GM19023 (cell line): ENCODE measurements at regions not wholly inside any gene's neighbourhood (a gene's known extent, or its start where the extent isn't known, plus 50 kb on each side); places are given as distances from the start of the nearest gene placed in this dataset.

Experiments used
- ATAC-seq: cut with Tn5 transposase; IDR thresholded peaks from one replicate; pipeline ENCODE4 v1.9.1; 2021; ENCODE audit warnings: mild to moderate bottlenecking, moderate library complexity; ENCODE audit not compliant: unreplicated experiment

GRCh38 chr12:41983394-41983793 is 161.3 kb downstream of the GXYLT1 start:
- ATAC-seq: no peak

- ATAC-seq: no peak
These were observed 162.9 kb downstream of the GXYLT1 start for GRCh38 chr12:41981758-41982157.

DNA sequence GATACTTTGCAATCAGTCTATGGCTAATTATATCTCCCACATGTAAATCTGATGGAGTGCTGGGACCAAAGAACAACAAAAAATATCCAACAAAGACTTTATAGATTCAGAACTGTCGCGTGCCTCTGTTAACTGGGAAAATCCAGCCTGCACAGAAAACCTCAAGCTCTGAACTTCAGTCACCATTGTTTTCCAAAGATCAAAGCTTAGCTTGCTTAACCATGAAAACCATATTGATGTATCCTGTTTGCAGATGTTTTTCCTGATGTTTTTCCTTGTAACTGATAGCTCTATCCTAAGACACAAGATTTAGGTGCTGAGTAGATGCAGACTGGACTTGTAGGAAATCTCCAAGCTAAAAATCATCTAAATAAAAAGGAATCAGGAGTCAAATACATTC is 163.7 kb downstream of the GXYLT1 start:
- no peak for ATAC-seq

DNA sequence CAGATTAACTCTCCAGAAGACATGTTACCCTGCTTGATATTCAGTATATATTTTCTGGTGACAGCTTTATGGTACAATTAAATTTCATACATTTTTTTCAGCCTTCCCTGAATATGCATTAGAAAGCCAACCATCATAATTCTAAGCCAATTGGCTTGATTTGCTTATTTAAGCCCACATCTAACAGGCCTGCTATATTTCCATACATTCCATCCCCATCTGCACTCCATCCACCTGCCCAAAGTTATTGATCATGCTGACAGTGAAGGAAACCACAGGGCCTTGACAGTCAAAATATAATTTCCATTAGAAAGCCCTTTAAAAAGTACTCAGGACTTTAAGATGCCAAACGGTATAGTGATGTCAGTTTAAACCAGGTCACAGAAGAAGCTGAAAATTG is 164.3 kb downstream of the GXYLT1 start:
- ATAC-seq: no peak

- ATAC-seq: no peak
These were observed 165.1 kb downstream of the GXYLT1 start for GRCh38 chr12:41979574-41979973.

- ATAC-seq: no peak
These were observed 172.1 kb downstream of the GXYLT1 start for GRCh38 chr12:41972598-41972997.

- no peak for ATAC-seq
These were observed 172.5 kb downstream of the GXYLT1 start for GRCh38 chr12:41972196-41972595.

DNA sequence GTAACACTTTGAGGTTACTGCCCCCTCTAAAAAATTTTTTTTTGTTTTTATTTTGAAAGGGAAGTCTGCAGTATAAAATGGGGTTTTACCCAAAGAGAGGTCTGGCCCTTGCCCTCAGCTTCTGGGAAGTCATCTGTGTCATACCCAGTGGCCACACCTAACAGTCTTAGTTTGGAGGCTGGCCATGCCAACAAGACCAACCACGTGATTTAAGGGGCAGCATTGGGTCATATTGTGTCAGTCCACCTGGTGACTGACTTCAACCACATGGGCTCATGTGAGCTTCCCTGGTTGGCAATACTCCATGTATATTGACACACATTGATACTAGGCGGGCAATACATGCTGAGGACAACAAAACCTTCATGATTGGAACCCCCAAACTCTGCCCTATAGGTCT is 173.9 kb downstream of the GXYLT1 start:
- no peak for ATAC-seq

DNA sequence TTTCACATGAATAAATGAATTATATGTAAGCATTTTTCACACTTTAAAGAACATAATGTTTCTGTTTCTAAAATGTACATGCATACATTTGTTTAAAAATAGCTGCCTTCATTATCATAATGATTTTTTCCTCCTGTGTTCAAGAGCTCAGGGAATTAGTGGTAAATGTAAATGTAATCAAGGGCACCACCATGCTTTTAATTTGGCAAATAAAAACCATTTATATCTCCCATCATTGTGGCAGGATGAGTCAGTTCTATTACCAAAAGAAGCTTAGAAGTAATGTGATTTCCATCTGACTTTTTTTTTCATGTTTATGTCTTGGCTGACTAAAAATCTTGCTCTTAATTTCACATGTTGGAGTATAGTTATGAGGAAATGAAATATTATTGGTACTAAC is 176.1 kb downstream of the GXYLT1 start:
- no peak for ATAC-seq

DNA sequence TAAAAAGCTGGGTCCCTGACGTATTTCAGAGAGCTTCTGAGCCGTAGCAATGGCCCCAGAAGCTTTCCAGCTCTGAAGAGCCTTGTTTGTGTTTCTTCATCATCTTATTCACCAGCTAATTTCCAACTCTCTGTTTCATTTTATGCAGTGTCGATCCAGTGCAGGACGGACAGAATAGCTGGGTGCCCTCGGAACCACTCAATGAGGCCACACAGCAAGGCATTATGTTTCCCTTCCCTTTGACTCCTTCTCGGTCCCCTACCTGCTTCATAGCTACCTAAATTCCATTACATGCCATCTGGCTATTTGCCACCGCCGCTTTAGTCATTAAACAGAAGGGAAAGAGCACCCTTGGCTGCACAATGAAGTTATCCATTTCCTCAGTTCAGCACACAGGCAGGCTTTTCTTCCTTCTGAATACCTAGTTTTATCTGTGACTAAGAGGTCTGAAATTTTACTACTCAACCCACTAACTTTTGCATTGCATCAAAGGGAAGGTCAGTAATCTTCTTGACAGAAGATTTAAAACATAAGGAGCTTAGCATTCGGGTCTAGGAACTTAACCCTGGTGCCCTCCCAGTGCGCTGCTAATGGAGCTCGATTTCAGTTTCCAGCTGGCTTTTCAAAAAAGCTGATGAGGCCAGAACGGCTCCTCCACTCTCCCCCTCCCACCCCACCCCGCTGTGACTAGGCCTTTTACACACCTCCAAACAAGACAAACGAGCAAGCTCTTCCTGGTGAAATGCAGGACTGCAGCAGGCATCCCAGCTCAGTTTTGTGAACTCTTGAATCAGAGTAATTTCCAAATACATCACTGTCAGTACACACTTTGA is 176.8 kb downstream of the GXYLT1 start:
- no peak for ATAC-seq

GRCh38 chr12:41966916-41967315 is 177.8 kb downstream of the GXYLT1 start:
- no peak for ATAC-seq

GRCh38 chr12:41966001-41966400 is 178.7 kb downstream of the GXYLT1 start:
- ATAC-seq: no peak

DNA sequence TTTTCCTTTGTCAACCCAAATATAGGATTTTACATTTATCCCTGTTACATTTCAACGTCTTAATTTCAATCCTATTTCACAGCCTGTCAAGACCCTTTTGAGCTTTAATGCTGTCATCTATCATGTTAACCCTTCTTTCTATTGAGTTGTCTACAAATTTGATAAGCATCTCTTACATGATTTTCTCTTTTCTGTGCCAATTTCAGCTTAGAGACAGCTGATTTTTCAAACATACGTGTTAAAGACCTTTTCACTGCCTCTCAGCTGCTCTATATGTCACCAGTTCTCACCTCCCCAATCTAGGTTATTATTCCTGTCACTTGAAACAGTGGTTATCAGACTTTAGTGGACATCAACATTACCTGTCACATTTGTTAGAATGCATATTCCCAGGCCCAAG is 181.3 kb downstream of the GXYLT1 start:
- no peak for ATAC-seq

- ATAC-seq: no peak
These were observed 182.5 kb downstream of the GXYLT1 start for GRCh38 chr12:41962171-41962572.

DNA sequence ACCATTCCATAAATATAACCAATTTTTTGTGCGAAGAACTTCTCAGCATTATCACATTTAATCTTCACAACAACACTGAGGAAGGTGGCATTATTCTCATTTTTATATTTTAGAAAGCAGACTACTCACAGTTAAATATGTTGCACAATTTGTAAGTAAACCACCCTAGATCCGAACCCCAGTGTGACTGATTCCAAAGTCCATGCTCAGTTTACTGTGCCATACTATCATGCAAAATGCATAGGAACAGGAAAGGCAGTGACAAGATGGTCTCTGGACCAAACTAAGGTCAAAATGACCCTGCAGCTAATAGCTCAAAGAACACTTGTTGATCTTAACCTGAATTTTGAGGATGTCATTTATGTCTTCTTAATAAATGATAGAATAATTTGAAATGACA is 185.4 kb downstream of the GXYLT1 start:
- ATAC-seq: no peak

DNA sequence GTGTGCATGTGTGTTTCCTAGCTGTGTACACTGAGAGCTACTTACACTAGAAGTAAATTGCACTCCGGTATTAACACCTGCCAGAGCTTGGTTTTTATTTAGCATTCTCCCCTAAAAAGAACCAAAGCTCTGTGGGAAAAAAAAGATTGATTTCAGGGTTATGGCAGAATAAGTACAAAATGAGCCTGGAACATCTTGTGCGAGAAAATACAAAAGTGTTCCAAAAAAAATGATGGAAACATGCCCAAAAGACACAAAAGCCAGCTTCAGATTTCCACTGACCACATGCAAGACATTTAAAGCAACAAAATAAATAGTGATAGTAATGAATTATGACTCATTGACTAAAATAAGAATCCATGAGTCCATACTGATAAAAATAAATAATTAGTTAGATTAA is 188.3 kb downstream of the GXYLT1 start:
- ATAC-seq: no peak

GRCh38 chr12:41950455-41950854 is 194.2 kb downstream of the GXYLT1 start:
- no peak for ATAC-seq

DNA sequence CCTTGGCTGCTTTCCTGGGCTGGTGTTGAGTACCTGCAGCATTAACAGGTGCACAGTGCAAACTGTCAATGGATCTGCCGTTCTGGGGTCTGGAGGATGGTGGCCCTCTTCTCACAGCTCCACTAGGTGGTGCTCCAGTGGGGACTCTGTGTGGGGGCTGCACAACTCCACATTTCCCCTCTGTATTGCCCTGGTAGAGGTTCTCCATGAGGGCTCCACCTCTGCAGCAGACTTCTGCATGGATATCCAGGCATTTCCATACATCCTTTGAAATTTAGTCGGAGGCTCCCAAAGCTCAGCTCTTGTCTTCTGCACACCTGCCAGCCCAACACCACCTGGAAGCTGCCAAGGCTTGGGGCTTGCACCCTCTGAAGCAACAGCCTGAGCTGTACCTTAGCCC is 198.6 kb downstream of the GXYLT1 start:
- no peak for ATAC-seq

GRCh38 chr12:41944216-41944615 is 200.5 kb downstream of the GXYLT1 start:
- no peak for ATAC-seq

DNA sequence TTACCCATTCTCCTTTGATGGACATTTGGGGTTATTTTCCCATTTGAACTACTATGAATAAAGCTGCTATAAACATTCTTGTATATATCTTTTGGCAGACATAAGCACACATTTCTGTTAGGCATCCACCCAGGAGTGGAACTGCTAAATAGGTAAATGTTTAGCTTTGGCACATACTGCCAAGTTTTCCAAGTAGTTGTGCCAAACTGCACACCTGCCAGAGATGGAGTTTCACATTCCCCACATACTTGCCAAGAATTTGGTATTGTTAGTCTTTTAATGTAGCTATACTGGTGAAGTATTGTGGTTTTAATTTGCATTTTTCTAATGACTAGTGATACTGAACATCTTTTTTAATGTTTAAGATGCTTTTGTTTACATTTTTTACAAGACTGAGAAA is 201.0 kb downstream of the GXYLT1 start:
- ATAC-seq: no peak

DNA sequence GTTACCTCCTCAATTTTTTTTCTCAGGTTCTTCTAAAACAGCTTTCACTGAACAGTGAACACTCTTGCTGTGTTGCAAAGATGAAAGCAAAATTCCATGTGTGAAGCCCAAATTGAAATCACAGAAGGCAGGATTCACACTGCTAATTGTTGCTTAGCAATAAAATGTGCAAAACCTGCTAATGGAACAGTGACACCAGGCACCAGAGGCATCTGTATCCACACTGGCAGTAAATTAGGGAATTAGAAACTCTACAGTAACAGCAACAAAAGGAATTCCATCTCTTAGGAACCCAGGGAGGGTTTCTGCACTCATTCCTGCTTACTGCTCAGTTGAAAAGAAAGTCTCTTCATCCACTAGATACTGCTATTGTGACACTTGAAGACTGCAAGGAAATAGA is 202.3 kb downstream of the GXYLT1 start:
- ATAC-seq: no peak

GRCh38 chr12:41941079-41941478 is 203.6 kb downstream of the GXYLT1 start:
- ATAC-seq: no peak

- ATAC-seq: no peak
These were observed 204.1 kb downstream of the GXYLT1 start for GRCh38 chr12:41940571-41940970.
